Breast epithelium (tissue), 4 donors: ENCODE measurements at regions not wholly inside any gene's neighbourhood (a gene's known extent, or its start where the extent isn't known, plus 50 kb on each side); places are given as distances from the start of the nearest gene placed in this dataset.

Source experiments
- DNase-seq, 2 donors: peaks; one replicate each; pipeline ENCODE4 v3.0.0-alpha.2; 2019; ENCODE audit warnings: low spot score in 2 of 2
- H3K27ac ChIP-seq, 2 donors: fragments of 200-600 bp; sonication (generic) in 1 of 2; one replicate each; pipeline ENCODE4 v1.5.1; 2016 to 2019; ENCODE audit warnings: mild to moderate bottlenecking in 1 of 2
- H3K27me3 ChIP-seq, 2 donors: fragments of 200-600 bp; sonication (generic) in 1 of 2; one replicate each; pipeline versions ENCODE4 v1.5.1 to v1.6.0; 2017 to 2019; ENCODE audit warnings: control low read depth in 1 of 2, mild to moderate bottlenecking in 1 of 2
- H3K36me3 ChIP-seq: fragments of 200-600 bp; one replicate; pipeline ENCODE4 v1.5.1; 2019
- H3K4me1 ChIP-seq, 2 donors: fragments of 200-600 bp; sonication (generic); one replicate each; pipeline ENCODE4 v1.5.1; 2016 to 2019; ENCODE audit warnings: control low read depth in 1 of 2
- H3K4me3 ChIP-seq, 3 donors: fragments of 200-600 bp; sonication (generic); 1 replicate in 2 of 3; 2 replicates in 1 of 3; pipeline ENCODE4 v1.5.1; 2016 to 2019; ENCODE audit warnings: mild to moderate bottlenecking in 3 of 3, moderate library complexity in 2 of 3
- H3K9me3 ChIP-seq, 2 donors: fragments of 200-600 bp; sonication (generic) in 1 of 2; one replicate each; pipeline ENCODE4 v1.5.1; 2016 to 2019; ENCODE audit warnings: control low read depth in 1 of 2
- POLR2A ChIP-seq: fragments of 450-650 bp; IDR thresholded peaks from one replicate; pipeline ENCODE4 v1.6.1; 2016; ENCODE audit warnings: antibody characterized with exemption, mild to moderate bottlenecking, moderate library complexity
- POLR2AphosphoS5 ChIP-seq, 3 donors: sonication (generic); formaldehyde crosslinking; IDR thresholded peaks; one replicate each; pipeline ENCODE4 v1.6.1; 2017; ENCODE audit warnings: antibody characterized with exemption in 3 of 3
- intact Hi-C: fragments of 100-400 bp; cut with DNase I; formaldehyde crosslinking; loops from one replicate; pipeline ENCODE4 v1.15.1; 2023; ENCODE audit warnings: low total_unique reads
- TF ChIP-seq, protein P1 (sequence below), 3 donors: fragments of 450-650 bp; IDR thresholded peaks; one replicate each; pipeline ENCODE4 v1.5.1; 2016 to 2017; ENCODE audit warnings: antibody characterized with exemption in 3 of 3, mild to moderate bottlenecking in 3 of 3, moderate library complexity in 3 of 3

DNA sequence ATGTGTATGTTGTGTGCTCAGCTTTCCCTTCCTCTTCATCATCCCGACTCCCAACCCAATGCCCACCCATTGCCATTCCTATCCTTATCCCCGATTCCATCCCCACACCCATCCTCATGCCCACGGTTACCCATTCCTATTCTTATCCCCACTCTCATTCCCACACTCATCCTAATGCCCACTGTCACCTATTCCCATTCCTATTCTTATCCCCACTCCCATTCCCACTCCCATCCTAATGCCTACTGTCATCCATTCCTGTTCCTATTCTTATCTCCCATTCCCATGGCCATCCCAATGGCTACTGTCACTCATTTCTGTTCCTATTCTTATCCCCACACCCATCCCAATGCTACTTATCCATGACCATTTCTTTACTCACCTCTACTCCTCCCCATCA, 254.1 kb downstream of the DHX35 start:
- no peaks in the 10 kb centered on the region for H3K9me3 ChIP-seq
- H3K27me3 ChIP-seq: peaks cover 0 to 6% of the 10 kb centered on the region in 2 donors
- DNase-seq: no peak
- H3K36me3 ChIP-seq: no peaks in the 10 kb centered on the region
- TF ChIP-seq POLR2A (no peak), POLR2AphosphoS5 (IDR thresholded peaks at IDR 0.05) (no peak)
- TF ChIP-seq, protein P1, sequence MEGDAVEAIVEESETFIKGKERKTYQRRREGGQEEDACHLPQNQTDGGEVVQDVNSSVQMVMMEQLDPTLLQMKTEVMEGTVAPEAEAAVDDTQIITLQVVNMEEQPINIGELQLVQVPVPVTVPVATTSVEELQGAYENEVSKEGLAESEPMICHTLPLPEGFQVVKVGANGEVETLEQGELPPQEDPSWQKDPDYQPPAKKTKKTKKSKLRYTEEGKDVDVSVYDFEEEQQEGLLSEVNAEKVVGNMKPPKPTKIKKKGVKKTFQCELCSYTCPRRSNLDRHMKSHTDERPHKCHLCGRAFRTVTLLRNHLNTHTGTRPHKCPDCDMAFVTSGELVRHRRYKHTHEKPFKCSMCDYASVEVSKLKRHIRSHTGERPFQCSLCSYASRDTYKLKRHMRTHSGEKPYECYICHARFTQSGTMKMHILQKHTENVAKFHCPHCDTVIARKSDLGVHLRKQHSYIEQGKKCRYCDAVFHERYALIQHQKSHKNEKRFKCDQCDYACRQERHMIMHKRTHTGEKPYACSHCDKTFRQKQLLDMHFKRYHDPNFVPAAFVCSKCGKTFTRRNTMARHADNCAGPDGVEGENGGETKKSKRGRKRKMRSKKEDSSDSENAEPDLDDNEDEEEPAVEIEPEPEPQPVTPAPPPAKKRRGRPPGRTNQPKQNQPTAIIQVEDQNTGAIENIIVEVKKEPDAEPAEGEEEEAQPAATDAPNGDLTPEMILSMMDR (IDR thresholded peaks at IDR 0.05): no peak
- no peak overlapping the region for H3K4me3 ChIP-seq
- intact Hi-C loops: no loop called here
- no peaks in the 10 kb centered on the region for H3K4me1 ChIP-seq
- no peak overlapping the region for H3K27ac ChIP-seq

DNA sequence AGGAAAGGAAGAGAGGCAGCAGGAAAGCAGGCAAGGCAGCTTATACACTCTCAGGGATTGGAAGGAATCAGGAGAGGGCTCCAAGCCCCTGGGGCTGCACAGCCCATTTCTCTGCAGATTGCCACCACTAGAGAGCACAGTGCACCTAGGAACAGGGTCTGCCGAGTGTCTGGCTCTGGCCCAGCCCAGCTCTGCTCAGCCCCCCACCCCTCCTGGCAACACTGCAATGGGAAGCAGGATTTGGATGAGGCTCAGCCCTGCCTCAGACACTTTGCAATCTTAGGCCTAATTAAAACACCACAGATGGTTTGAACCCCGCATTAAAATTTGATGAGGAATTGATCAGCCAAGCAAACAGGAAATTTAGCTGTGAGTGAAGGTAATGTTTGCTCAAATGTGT, 252.7 kb downstream of the DHX35 start:
- intact Hi-C loops: loop anchor here (5.0 kb wide), 1 partner anchor 92 kb away; no protein-coding TSS in a partner anchor
- DNase-seq: no peak

DNA sequence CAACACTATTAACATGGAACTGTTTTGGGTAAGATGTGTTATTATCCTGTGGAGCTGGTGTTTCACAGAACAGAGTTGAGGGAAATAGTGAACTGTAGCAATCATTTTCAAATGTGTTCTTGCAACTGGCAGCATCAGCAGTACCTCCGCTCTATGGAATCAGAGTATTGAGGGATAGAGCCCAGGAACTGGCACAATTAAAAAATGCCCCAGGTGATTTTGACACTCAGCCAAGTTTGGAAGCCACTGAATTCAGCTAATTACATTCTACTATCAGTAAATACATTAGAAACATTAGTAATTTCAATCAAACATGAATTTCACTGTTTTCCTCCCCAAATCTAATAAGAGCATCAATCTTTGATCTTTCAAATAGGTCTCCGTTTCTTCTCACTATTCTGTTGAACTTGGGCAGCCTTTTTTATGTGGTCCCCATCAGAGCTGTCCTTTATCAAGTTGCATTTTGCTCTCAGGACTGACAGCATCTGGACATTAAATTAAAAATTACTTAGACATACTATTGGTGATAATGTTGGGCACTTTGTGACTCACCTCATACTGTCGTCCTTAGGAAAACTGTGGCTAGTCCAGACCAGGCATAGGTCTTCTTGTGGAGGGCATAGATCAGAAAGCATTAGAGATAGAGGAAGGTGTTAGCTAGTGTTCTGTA, 251.5 kb downstream of the DHX35 start:
- H3K9me3 ChIP-seq: no peaks in the 10 kb centered on the region
- intact Hi-C loops: loop anchor here (5.0 kb wide), 1 partner anchor 94 kb away; no protein-coding TSS in a partner anchor
- H3K36me3 ChIP-seq: no peaks in the 10 kb centered on the region
- no peaks in the 10 kb centered on the region for H3K27me3 ChIP-seq
- H3K4me3 ChIP-seq: no peak overlapping the region
- H3K4me1 ChIP-seq: no peaks in the 10 kb centered on the region
- DNase-seq: no peak
- TF ChIP-seq, protein P1 (IDR thresholded peaks at IDR 0.05): no peak
- TF ChIP-seq POLR2A (no peak), POLR2AphosphoS5 (IDR thresholded peaks at IDR 0.05) (no peak)
- H3K27ac ChIP-seq: no peak overlapping the region

More for the DNA sequence above, 252.7 kb downstream of the DHX35 start:
- H3K27me3 ChIP-seq: peaks cover 0 to 6% of the 10 kb centered on the region in 2 donors
- H3K4me3 ChIP-seq: no peak overlapping the region
- H3K36me3 ChIP-seq: no peaks in the 10 kb centered on the region
- no peaks in the 10 kb centered on the region for H3K9me3 ChIP-seq
- H3K27ac ChIP-seq: no peak overlapping the region
- TF ChIP-seq, protein P1 (IDR thresholded peaks at IDR 0.05): no peak
- H3K4me1 ChIP-seq: no peaks in the 10 kb centered on the region

DNA sequence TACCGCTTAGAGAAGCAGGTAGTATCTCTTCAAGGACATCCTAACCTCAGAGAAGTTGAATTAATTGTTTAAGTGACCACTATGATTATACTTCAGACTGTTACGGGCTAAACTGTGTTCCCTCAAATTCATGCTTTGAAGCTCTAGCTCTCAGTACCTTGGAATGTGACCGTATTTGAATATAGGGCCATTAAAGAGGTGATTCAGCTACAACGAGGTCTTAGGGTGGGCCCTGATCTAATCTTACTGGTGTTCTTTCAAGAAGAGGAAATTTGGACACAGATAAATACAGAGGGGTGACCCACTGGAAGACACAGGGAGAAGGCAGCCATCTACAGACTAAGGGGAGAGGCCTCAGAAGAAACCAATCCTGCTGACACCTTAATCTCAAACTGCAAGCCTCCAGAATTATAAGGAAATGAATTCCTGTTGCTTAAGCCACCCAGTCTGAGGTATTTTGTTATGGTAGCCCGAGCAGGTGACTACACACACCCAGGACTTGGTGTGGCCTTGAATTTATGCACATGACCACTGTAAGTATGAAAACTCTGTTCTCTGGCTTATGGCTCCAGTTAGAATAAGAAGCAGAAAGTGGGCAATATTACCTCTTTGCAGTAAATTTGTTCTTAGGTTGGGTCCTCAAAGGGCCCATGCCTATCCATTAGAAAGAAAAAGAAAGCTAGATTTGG, 249.1 kb downstream of the DHX35 start:
- TF ChIP-seq, protein P1 (IDR thresholded peaks at IDR 0.05): no peak
- Histone ChIP-seq H3K27me3 (no peaks in the 10 kb centered on the region), H3K9me3 (no peaks in the 10 kb centered on the region), H3K36me3 (no peaks in the 10 kb centered on the region), H3K4me3 (no peak overlapping the region), H3K4me1 (no peaks in the 10 kb centered on the region), H3K27ac (no peak overlapping the region)
- intact Hi-C loops: loop anchor here (5.0 kb wide), 1 partner anchor 96 kb away; no protein-coding TSS in a partner anchor
- no peak for DNase-seq

DNA sequence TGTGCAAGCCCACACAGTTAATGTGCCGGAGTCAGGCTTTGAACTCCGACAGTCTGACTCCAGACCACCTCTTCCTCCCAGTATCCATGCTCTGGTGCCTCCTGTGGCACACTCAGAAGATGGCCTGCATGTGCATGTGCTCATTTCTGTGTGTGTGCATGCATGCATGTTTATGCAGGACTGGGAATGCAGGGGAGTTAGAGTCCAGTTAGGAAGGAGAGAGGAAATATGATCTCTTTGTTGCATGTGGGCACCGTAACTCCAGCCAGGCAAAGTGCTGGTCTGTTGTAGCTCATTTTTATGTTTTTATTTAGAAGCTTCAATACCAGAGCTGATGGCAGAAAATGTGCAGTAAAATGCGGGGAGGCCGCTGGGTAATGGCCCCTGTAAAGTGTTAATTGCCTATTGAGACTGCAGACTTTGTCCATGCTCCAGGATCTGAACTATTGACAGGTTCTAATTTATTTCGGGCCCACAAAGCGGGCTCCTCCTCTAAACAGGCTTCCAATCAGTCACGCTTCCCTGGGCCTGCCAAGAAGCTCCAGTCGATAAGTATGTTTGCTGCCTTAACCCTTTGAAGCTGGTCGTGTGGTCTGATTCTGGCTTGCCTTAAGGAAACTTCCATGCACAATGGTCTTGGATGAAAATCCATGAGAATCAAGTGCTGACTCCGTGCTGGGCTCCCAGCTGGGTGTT, 248.3 kb downstream of the DHX35 start:
- no peaks in the 10 kb centered on the region for H3K27me3 ChIP-seq
- TF ChIP-seq, protein P1 (IDR thresholded peaks at IDR 0.05): no peak
- no peak for TF ChIP-seq POLR2A
- TF ChIP-seq POLR2AphosphoS5 (IDR thresholded peaks at IDR 0.05): no peak

More for the DNA sequence above, 248.3 kb downstream of the DHX35 start:
- DNase-seq: no peak
- Histone ChIP-seq H3K4me3 (no peak overlapping the region), H3K27ac (no peak overlapping the region), H3K9me3 (no peaks in the 10 kb centered on the region), H3K4me1 (no peaks in the 10 kb centered on the region), H3K36me3 (no peaks in the 10 kb centered on the region)
- intact Hi-C loops: loop anchor here (5.0 kb wide), 1 partner anchor 97 kb away; no protein-coding TSS in a partner anchor
